Dermis blood vessel endothelial cell (primary cell): ENCODE measurements at regions not wholly inside any gene's neighbourhood (a gene's known extent, or its start where the extent isn't known, plus 50 kb on each side); places are given as distances from the start of the nearest gene placed in this dataset.

Source experiments
- DNase-seq: peaks from one replicate; pipeline ENCODE4 v3.0.0; 2010

GRCh38 chrX:20861113-20861512 is 513.1 kb upstream of the CNKSR2 start:
- no peak for DNase-seq

GRCh38 chrX:20857746-20858145 is 516.5 kb upstream of the CNKSR2 start:
- DNase-seq, result no peak

- no peak for DNase-seq
Measured at GRCh38 chrX:20838477-20838876, 535.7 kb upstream of the CNKSR2 start.

GRCh38 chrX:20829665-20830491 is 544.3 kb upstream of the CNKSR2 start:
- DNase-seq, result no peak

- no peak for DNase-seq
Measured at GRCh38 chrX:20825984-20826383, 548.2 kb upstream of the CNKSR2 start.

- DNase-seq, result no peak
Measured at GRCh38 chrX:20803971-20804370, 537.3 kb upstream of the RPS6KA3 start.

- DNase-seq, result no peak
Measured at GRCh38 chrX:20802036-20802435, 535.3 kb upstream of the RPS6KA3 start.

GRCh38 chrX:20796450-20796849 is 529.7 kb upstream of the RPS6KA3 start:
- DNase-seq, result no peak

GRCh38 chrX:20789103-20789502 is 522.4 kb upstream of the RPS6KA3 start:
- no peak for DNase-seq

GRCh38 chrX:20767346-20767745 is 500.6 kb upstream of the RPS6KA3 start:
- no peak for DNase-seq

GRCh38 chrX:20756585-20756984 is 489.9 kb upstream of the RPS6KA3 start:
- no peak for DNase-seq

GRCh38 chrX:20753076-20753475 is 486.4 kb upstream of the RPS6KA3 start:
- DNase-seq, result no peak

GRCh38 chrX:20746690-20747089 is 480.0 kb upstream of the RPS6KA3 start:
- DNase-seq, result no peak

- no peak for DNase-seq
Measured at GRCh38 chrX:20743046-20743445, 476.3 kb upstream of the RPS6KA3 start.

- no peak for DNase-seq
Measured at GRCh38 chrX:20742106-20742505, 475.4 kb upstream of the RPS6KA3 start.

- DNase-seq, result no peak
Measured at GRCh38 chrX:20740443-20740842, 473.7 kb upstream of the RPS6KA3 start.

- no peak for DNase-seq
Measured at GRCh38 chrX:20739038-20739745, 472.5 kb upstream of the RPS6KA3 start.

GRCh38 chrX:20729416-20729815 is 462.7 kb upstream of the RPS6KA3 start:
- no peak for DNase-seq

GRCh38 chrX:20727447-20727846 is 460.7 kb upstream of the RPS6KA3 start:
- DNase-seq, result no peak

GRCh38 chrX:20720954-20721626 is 454.4 kb upstream of the RPS6KA3 start:
- no peak for DNase-seq

GRCh38 chrX:20718592-20719380 is 452.1 kb upstream of the RPS6KA3 start:
- DNase-seq, result no peak

GRCh38 chrX:20715176-20715575 is 448.5 kb upstream of the RPS6KA3 start:
- DNase-seq, result no peak

GRCh38 chrX:20712811-20713210 is 446.1 kb upstream of the RPS6KA3 start:
- DNase-seq, result no peak
